Upper lobe of left lung (tissue), 6 donors: ENCODE measurements at regions not wholly inside any gene's neighbourhood (a gene's known extent, or its start where the extent isn't known, plus 50 kb on each side); places are given as distances from the start of the nearest gene placed in this dataset.

Source experiments
- ATAC-seq, 2 donors: fragments of 200-7000 bp; cut with Tn5 transposase; one replicate each; pipeline ENCODE4 v1.9.1; 2022; ENCODE audit warnings: mild to moderate bottlenecking in 2 of 2, moderate library complexity in 2 of 2; ENCODE audit not compliant: low FRiP score in 2 of 2
- DNase-seq, 2 donors: peaks; one replicate each; pipeline ENCODE4 v3.0.0-alpha.2; 2019 to 2020
- H3K27ac ChIP-seq, 4 donors: fragments of 200-600 bp; sonication (generic); one replicate each; pipeline ENCODE4 v1.5.1; 2016 to 2019
- H3K27me3 ChIP-seq, 4 donors: fragments of 200-600 bp; sonication (generic); one replicate each; pipeline ENCODE4 v1.5.1; 2017 to 2019
- H3K36me3 ChIP-seq, 4 donors: fragments of 200-600 bp; sonication (generic); one replicate each; pipeline ENCODE4 v1.5.1; 2016 to 2019
- H3K4me1 ChIP-seq, 4 donors: fragments of 200-600 bp; sonication (generic); one replicate each; pipeline ENCODE4 v1.5.1; 2018 to 2019
- H3K4me3 ChIP-seq, 4 donors: fragments of 200-600 bp; sonication (generic); one replicate each; pipeline ENCODE4 v1.5.1; 2017 to 2019; ENCODE audit warnings: mild to moderate bottlenecking in 2 of 4, moderate library complexity in 1 of 4
- H3K9me3 ChIP-seq, 4 donors: fragments of 200-600 bp; sonication (generic); one replicate each; pipeline ENCODE4 v1.5.1; 2018 to 2019
- CTCF ChIP-seq, 6 experiments: fragments of 450-650 bp in 4 of 6; fragments of 200-600 bp in 2 of 6; sonication (generic) in 2 of 6; IDR thresholded peaks; one replicate each; pipeline ENCODE4 v1.5.1; 2016 to 2019; ENCODE audit warnings: antibody characterized with exemption in 6 of 6
- EP300 ChIP-seq, 4 donors: sonication (generic); formaldehyde crosslinking; IDR thresholded peaks; one replicate each; pipeline ENCODE4 v1.5.1; 2017; ENCODE audit warnings: antibody characterized with exemption in 4 of 4, control low read depth in 2 of 4
- POLR2A ChIP-seq, 4 donors: fragments of 450-650 bp; IDR thresholded peaks; one replicate each; pipeline ENCODE4 v1.5.1; 2016 to 2017; ENCODE audit warnings: antibody characterized with exemption in 4 of 4, mild to moderate bottlenecking in 2 of 4
- POLR2AphosphoS5 ChIP-seq, 2 donors: sonication (generic); formaldehyde crosslinking; IDR thresholded peaks; one replicate each; pipeline ENCODE4 v1.5.1; 2017; ENCODE audit warnings: antibody characterized with exemption in 2 of 2
- WGBS, 2 donors: methylation state at CpG; one replicate each; pipeline ENCODE4 v1.1.5; 2017 to 2018; 5-methylcytosine and 5-hydroxymethylcytosine counted together
- donor health status: DM: no; HTN: no; CAD: no; lungs with moderate emphysema.
- donor health status: DM: no; HTN: yes; CAD: no; lungs with severe emphysema.

- ATAC-seq (no peak), DNase-seq (no peak)
- Histone ChIP-seq H3K9me3 (no peaks in the 10 kb centered on the region), H3K27ac (no peak overlapping the region), H3K36me3 (no peaks in the 10 kb centered on the region), H3K4me1 (no peaks in the 10 kb centered on the region), H3K27me3 (no peaks in the 10 kb centered on the region), H3K4me3 (no peak overlapping the region)
- TF ChIP-seq EP300 (IDR thresholded peaks at IDR 0.05) = no peak
- no peak for TF ChIP-seq POLR2AphosphoS5 (IDR thresholded peaks at IDR 0.05)
- TF ChIP-seq POLR2A (IDR thresholded peaks at IDR 0.05) = no peak
- TF ChIP-seq CTCF (IDR thresholded peaks at IDR 0.05) = no peak
Observed at GRCh38 chr18:30081122-30081521, 961.4 kb downstream of the DSC3 start.

- no peak for TF ChIP-seq POLR2AphosphoS5 (IDR thresholded peaks at IDR 0.05)
- no peak for TF ChIP-seq POLR2A (IDR thresholded peaks at IDR 0.05)
- no peak for TF ChIP-seq EP300 (IDR thresholded peaks at IDR 0.05)
- no peak for TF ChIP-seq CTCF (IDR thresholded peaks at IDR 0.05)
- WGBS, 2 donors = 57 to 69% methylated on average over 5 of the region's 5 CpGs
- no peak overlapping the region for H3K27ac ChIP-seq
- H3K4me1 ChIP-seq = no peaks in the 10 kb centered on the region
- H3K9me3 ChIP-seq = peaks cover 0 to 21% (median 14%) of the 10 kb centered on the region in 4 donors
- no peak overlapping the region for H3K4me3 ChIP-seq
- no peaks in the 10 kb centered on the region for H3K36me3 ChIP-seq
- DNase-seq = no peak
- H3K27me3 ChIP-seq = no peaks in the 10 kb centered on the region
- no peak for ATAC-seq
Observed at GRCh38 chr18:30072609-30073385, 969.7 kb downstream of the DSC3 start.

- DNase-seq = no peak
- 49 to 62% methylated on average over 3 of the region's 3 CpGs for WGBS, 2 donors
Observed at GRCh38 chr18:30066288-30066687, 976.3 kb downstream of the DSC3 start.

GRCh38 chr18:30057398-30057797 lies 985.1 kb downstream of the DSC3 start:
- H3K4me1 ChIP-seq = no peaks in the 10 kb centered on the region
- no peak for TF ChIP-seq POLR2A (IDR thresholded peaks at IDR 0.05)
- no peak for TF ChIP-seq CTCF (IDR thresholded peaks at IDR 0.05)
- TF ChIP-seq EP300 (IDR thresholded peaks at IDR 0.05) = no peak
- no peak for TF ChIP-seq POLR2AphosphoS5 (IDR thresholded peaks at IDR 0.05)
- H3K4me3 ChIP-seq = no peak overlapping the region
- no peaks in the 10 kb centered on the region for H3K27me3 ChIP-seq
- H3K36me3 ChIP-seq = no peaks in the 10 kb centered on the region
- ATAC-seq (no peak), DNase-seq (no peak)
- no peaks in the 10 kb centered on the region for H3K9me3 ChIP-seq
- H3K27ac ChIP-seq = no peak overlapping the region

More at GRCh38 chr18:30066288-30066687, 976.3 kb downstream of the DSC3 start:
- H3K4me3 ChIP-seq = no peak overlapping the region
- no peaks in the 10 kb centered on the region for H3K4me1 ChIP-seq
- TF ChIP-seq CTCF (IDR thresholded peaks at IDR 0.05) = no peak
- no peak for TF ChIP-seq POLR2AphosphoS5 (IDR thresholded peaks at IDR 0.05)
- TF ChIP-seq EP300 (IDR thresholded peaks at IDR 0.05) = no peak
- TF ChIP-seq POLR2A (IDR thresholded peaks at IDR 0.05) = no peak
- no peaks in the 10 kb centered on the region for H3K9me3 ChIP-seq
- no peaks in the 10 kb centered on the region for H3K36me3 ChIP-seq
- no peak for ATAC-seq
- H3K27me3 ChIP-seq = no peaks in the 10 kb centered on the region
- no peak overlapping the region for H3K27ac ChIP-seq

- ATAC-seq = no peak
- Histone ChIP-seq H3K4me1 (no peaks in the 10 kb centered on the region), H3K27ac (no peak overlapping the region), H3K36me3 (no peaks in the 10 kb centered on the region), H3K27me3 (no peaks in the 10 kb centered on the region), H3K9me3 (no peaks in the 10 kb centered on the region), H3K4me3 (no peak overlapping the region)
- 66 to 72% methylated on average over 2 of the region's 2 CpGs for WGBS, 2 donors
- no peak for TF ChIP-seq CTCF (IDR thresholded peaks at IDR 0.05)
- TF ChIP-seq POLR2AphosphoS5 (IDR thresholded peaks at IDR 0.05) = no peak
- TF ChIP-seq POLR2A (IDR thresholded peaks at IDR 0.05) = no peak
- TF ChIP-seq EP300 (IDR thresholded peaks at IDR 0.05) = no peak
- no peak for DNase-seq
Observed at GRCh38 chr18:30056528-30056927, 986.0 kb downstream of the DSC3 start.
